GM23338 (cell line): ENCODE measurements at regions not wholly inside any gene's neighbourhood (a gene's known extent, or its start where the extent isn't known, plus 50 kb on each side); places are given as distances from the start of the nearest gene placed in this dataset.

ENCODE experiments used
- ATAC-seq: fragments of 200-7000 bp; cut with Tn5 transposase; 3 replicates; pipeline ENCODE4 v1.9.1; 2020
- DNase-seq: peaks from one replicate; pipeline ENCODE4 v3.0.0-alpha.2; 2015; ENCODE audit warnings: low spot score
- H2AFZ ChIP-seq: fragments of 200-600 bp; sonication (generic); 2 replicates; pipeline ENCODE4 v1.8.0; 2016; ENCODE audit warnings: antibody characterized with exemption, mild to moderate bottlenecking, moderate library complexity
- H3F3A ChIP-seq: fragments of 200-600 bp; sonication (generic); replicated peaks from 2 replicates; pipeline ENCODE4 v1.8.0; 2017; ENCODE audit warnings: antibody characterized with exemption, mixed run types, low read depth
- H3K27ac ChIP-seq: fragments of 200-600 bp; sonication (generic); 2 replicates; pipeline ENCODE4 v1.6.1; 2016; ENCODE audit warnings: low read depth
- H3K27me3 ChIP-seq: fragments of 200-600 bp; sonication (generic); 2 replicates; pipeline ENCODE4 v1.8.0; 2016; ENCODE audit warnings: mild to moderate bottlenecking, mixed run types, moderate library complexity; ENCODE audit not compliant: insufficient read depth
- H3K36me3 ChIP-seq: fragments of 200-600 bp; sonication (generic); 2 replicates; pipeline ENCODE4 v1.8.0; 2016; ENCODE audit warnings: mild to moderate bottlenecking; ENCODE audit not compliant: insufficient read depth
- H3K4me1 ChIP-seq: fragments of 200-600 bp; sonication (generic); 2 replicates; pipeline ENCODE4 v1.8.0; 2016; ENCODE audit warnings: mild to moderate bottlenecking, moderate library complexity; ENCODE audit not compliant: insufficient read depth
- H3K4me2 ChIP-seq: fragments of 200-600 bp; sonication (generic); 2 replicates; pipeline ENCODE4 v1.7.1; 2017; ENCODE audit warnings: mixed run types
- H3K4me3 ChIP-seq: fragments of 200-600 bp; sonication (generic); 2 replicates; pipeline ENCODE4 v1.6.1; 2016; ENCODE audit warnings: mixed run types
- H3K79me2 ChIP-seq: fragments of 200-600 bp; sonication (generic); replicated peaks from 2 replicates; pipeline ENCODE4 v1.8.0; 2017; ENCODE audit warnings: mild to moderate bottlenecking; ENCODE audit not compliant: insufficient read depth
- H3K9me2 ChIP-seq: fragments of 200-600 bp; sonication (generic); 2 replicates; pipeline ENCODE4 v1.8.0; 2017; ENCODE audit not compliant: insufficient read depth
- H4K20me1 ChIP-seq: fragments of 200-600 bp; sonication (generic); replicated peaks from 2 replicates; pipeline ENCODE4 v1.8.0; 2017; ENCODE audit warnings: mild to moderate bottlenecking; ENCODE audit not compliant: insufficient read depth
- H3K27ac Mint-ChIP-seq: 2 replicates; pipeline ENCODE4 v1.8.0; 2020; ENCODE audit warnings: inconsistent platforms, mild to moderate bottlenecking, moderate library complexity, mixed read lengths
- H3K27me3 Mint-ChIP-seq: 3 replicates; pipeline ENCODE4 v1.8.0; 2022; ENCODE audit warnings: low read depth, mild to moderate bottlenecking, moderate library complexity, mixed read lengths, inconsistent platforms; ENCODE audit not compliant: insufficient read depth, poor library complexity
- H3K36me3 Mint-ChIP-seq: 3 replicates; pipeline ENCODE4 v1.8.0; 2021; ENCODE audit warnings: low read depth, mild to moderate bottlenecking, inconsistent platforms, moderate library complexity, mixed read lengths
- H3K4me1 Mint-ChIP-seq: 3 replicates; pipeline ENCODE4 v1.8.0; 2020; ENCODE audit warnings: mild to moderate bottlenecking, inconsistent platforms, mixed read lengths
- H3K4me3 Mint-ChIP-seq: 3 replicates; pipeline ENCODE4 v1.8.0; 2021; ENCODE audit warnings: moderate library complexity, mild to moderate bottlenecking, inconsistent platforms, mixed read lengths
- H3K9me3 Mint-ChIP-seq: 3 replicates; pipeline ENCODE4 v1.8.0; 2020; ENCODE audit warnings: moderate library complexity, mild to moderate bottlenecking, inconsistent platforms, mixed read lengths
- CREB1 ChIP-seq: fragments of 250-450 bp; sonication (Bioruptor Pico); IDR thresholded peaks from 2 replicates; pipeline ENCODE4 v1.5.0; 2020; ENCODE audit warnings: low read depth, mild to moderate bottlenecking, moderate library complexity
- CTCF ChIP-seq, 2 experiments: fragments of 200-600 bp in 1 of 2; sonication (generic) in 1 of 2; conservative IDR thresholded peaks; 2 replicates each; pipeline versions ENCODE4 v1.5.1 to v1.6.1; 2016 to 2017; ENCODE audit warnings: antibody characterized with exemption in 2 of 2, low read depth in 2 of 2, mild to moderate bottlenecking in 2 of 2, moderate library complexity in 1 of 2
- ETS1 ChIP-seq: IDR thresholded peaks from 2 replicates; pipeline ENCODE4 v1.6.1; 2016; ENCODE audit warnings: antibody characterized with exemption
- EZH2 ChIP-seq: fragments of 200-600 bp; sonication (generic); IDR thresholded peaks from one replicate; pipeline ENCODE4 v1.8.0; 2017; ENCODE audit warnings: antibody characterized with exemption, mild to moderate bottlenecking, low read depth; ENCODE audit not compliant: unreplicated experiment
- EZH2phosphoT487 ChIP-seq: fragments of 200-600 bp; sonication (generic); IDR thresholded peaks from one replicate; pipeline ENCODE4 v1.8.1; 2018; ENCODE audit warnings: antibody characterized with exemption; ENCODE audit not compliant: unreplicated experiment
- JUNB ChIP-seq: IDR thresholded peaks from one replicate; pipeline ENCODE4 v1.6.1; 2016; ENCODE audit warnings: antibody characterized with exemption; ENCODE audit not compliant: unreplicated experiment
- NANOG ChIP-seq: IDR thresholded peaks from 2 replicates; pipeline ENCODE4 v1.6.1; 2016; ENCODE audit warnings: antibody characterized with exemption, borderline replicate concordance
- POLR2AphosphoS5 ChIP-seq: IDR thresholded peaks from 2 replicates; pipeline ENCODE4 v1.6.1; 2016; ENCODE audit warnings: antibody characterized with exemption, low read depth
- REST ChIP-seq: IDR thresholded peaks from one replicate; pipeline ENCODE4 v1.6.1; 2018; ENCODE audit warnings: antibody characterized with exemption; ENCODE audit not compliant: unreplicated experiment
- STAT1 ChIP-seq: IDR thresholded peaks from one replicate; pipeline ENCODE4 v1.6.1; 2016; ENCODE audit warnings: antibody characterized with exemption; ENCODE audit not compliant: unreplicated experiment
- ZNF114 ChIP-seq: fragments of 250-450 bp; sonication (Bioruptor Pico); IDR thresholded peaks from 2 replicates; pipeline ENCODE4 v1.5.0; 2020; ENCODE audit warnings: mild to moderate bottlenecking, moderate library complexity
- ZNF331 ChIP-seq: fragments of 250-450 bp; sonication (Bioruptor Pico); IDR thresholded peaks from 2 replicates; pipeline ENCODE4 v1.5.0; 2020; ENCODE audit warnings: low read depth, mild to moderate bottlenecking, moderate library complexity

- TF ChIP-seq EZH2phosphoT487 = no peak
- no peak for TF ChIP-seq REST
- no peak for TF ChIP-seq CREB1
- TF ChIP-seq EZH2 = no peak
- no peak for TF ChIP-seq ZNF114 (CRISPR knock-in tag)
- TF ChIP-seq POLR2AphosphoS5 = no peak
Observed at GRCh38 chr2:121002597-121002996, 266.9 kb downstream of the GLI2 start (continued).

GRCh38 chr2:121003391-121003790 is 267.7 kb downstream of the GLI2 start:
- Mint-ChIP-seq H3K9me3 (peaks cover 11% of the 10 kb centered on the region; the same call in 1 of the 3 replicates), H3K4me3 (no peak overlapping the region), H3K27ac (no peak overlapping the region), H3K4me1 (peaks cover 15% of the 10 kb centered on the region), H3K27me3 (peaks cover 22% of the 10 kb centered on the region), H3K36me3 (peaks cover 6% of the 10 kb centered on the region)
- Histone ChIP-seq H2AFZ (no peak overlapping the region), H3K4me2 (no peak overlapping the region), H3K9me2 (0 out of 2 replicates have a peak, but pooled peaks cover 10% of the 10 kb centered on the region), H3K4me1 (peaks cover 15% of the 10 kb centered on the region), H4K20me1 (no peaks in the 10 kb centered on the region), H3K27me3 (no peaks in the 10 kb centered on the region), H3K36me3 (no peaks in the 10 kb centered on the region), H3K79me2 (no peaks in the 10 kb centered on the region), H3K27ac (no peak overlapping the region), H3K4me3 (no peak overlapping the region), H3F3A (no peaks in the 10 kb centered on the region)
- ATAC-seq (no peak), DNase-seq (no peak)
- TF ChIP-seq CREB1 = no peak
- no peak for TF ChIP-seq STAT1
- TF ChIP-seq EZH2 = no peak
- no peak for TF ChIP-seq ZNF331 (CRISPR knock-in tag)
- no peak for TF ChIP-seq ZNF114 (CRISPR knock-in tag)
- TF ChIP-seq NANOG = no peak
- TF ChIP-seq REST = no peak
- TF ChIP-seq JUNB = no peak
- TF ChIP-seq CTCF (conservative IDR thresholded peaks at IDR 0.05; ENCODE audit: low read depth in 2 of 2) = no peak
- TF ChIP-seq EZH2phosphoT487 = no peak
- TF ChIP-seq POLR2AphosphoS5 = no peak
- TF ChIP-seq ETS1 = no peak
